HepG2 (cell line): ENCODE measurements at regions not wholly inside any gene's neighbourhood (a gene's known extent, or its start where the extent isn't known, plus 50 kb on each side); places are given as distances from the start of the nearest gene placed in this dataset.

Experiments used
- ATAC-seq: fragments of 200-7000 bp; cut with Tn5 transposase; 3 replicates; pipeline ENCODE4 v1.9.1; 2020; ENCODE audit warnings: mild to moderate bottlenecking, moderate library complexity
- BruUV-seq: library from RNA; stranded (reverse); fragments of 400-500 nt; replicated peaks from 2 replicates; lab custom pipeline; 2021; lab: Mats Ljungman, UMichigan
- CTCF ChIA-PET: fragments of 300-600 bp; formaldehyde crosslinking; extraction: SDS; loops from one replicate; lab custom pipeline; 2021; ENCODE audit warnings: low total read pairs, inconsistent platforms, low intra/inter-chr PET ratio; lab: Yijun Ruan, JAX
- POLR2A ChIA-PET: fragments of 350-600 bp; sonication (Branson Sonifier 250); formaldehyde crosslinking; loops from one replicate; lab custom pipeline; 2020; ENCODE audit warnings: antibody characterized with exemption, inconsistent platforms; lab: Yijun Ruan, JAX
- DNase-seq: peaks from one replicate; pipeline ENCODE4 v3.0.0-alpha.2; 2015; ENCODE audit warnings: low spot score
- FAIRE-seq: peaks from 3 replicates; lab custom pipeline; 2011; peaks lifted over from hg19 to GRCh38; lab: Jason Lieb, UNC
- H2AFZ ChIP-seq: one replicate; pipeline ENCODE4 v1.6.1; 2011; ENCODE audit warnings: low read length, inconsistent platforms
- H3K27ac ChIP-seq: fragments of 300-600 bp; 3 replicates; pipeline ENCODE4 v1.8.0; 2011; ENCODE audit warnings: mixed run types, mild to moderate bottlenecking, mixed read lengths, low read length, inconsistent platforms; ENCODE audit not compliant: insufficient read depth; ENCODE audit errors: extremely low read length
- H3K27me3 ChIP-seq, 2 experiments: fragments of 200-600 bp in 1 of 2; 2 replicates in 1 of 2; 3 replicates in 1 of 2; pipeline versions ENCODE4 v1.6.0 to v1.8.0; 2011; ENCODE audit warnings: low read length in 2 of 2, mild to moderate bottlenecking in 2 of 2, moderate library complexity in 2 of 2, inconsistent platforms in 1 of 2; ENCODE audit not compliant: insufficient read depth in 2 of 2, control insufficient read depth in 1 of 2
- H3K36me3 ChIP-seq, 2 experiments: fragments of 200-600 bp in 1 of 2; replicated peaks in 1 of 2; 2 replicates in 1 of 2; 3 replicates in 1 of 2; pipeline versions ENCODE4 v1.5.1 to v1.8.0; 2011; ENCODE audit warnings: low read length in 2 of 2, inconsistent platforms in 1 of 2; ENCODE audit not compliant: insufficient read depth in 2 of 2, control insufficient read depth in 1 of 2
- H3K4me1 ChIP-seq: 2 replicates; pipeline ENCODE4 v1.5.1; 2012; ENCODE audit warnings: low read length, inconsistent platforms; ENCODE audit not compliant: insufficient read depth
- H3K4me2 ChIP-seq: 2 replicates; pipeline ENCODE4 v1.6.0; 2011; ENCODE audit warnings: low read depth, low read length, inconsistent platforms
- H3K4me3 ChIP-seq, 3 experiments: fragments of 200-600 bp in 1 of 3; sonication (generic), shearing (Covaris generic) in 1 of 3; replicated peaks in 1 of 3; 2 replicates each; pipeline ENCODE4 v1.5.1; 2011 to 2016; ENCODE audit warnings: low read length in 3 of 3, inconsistent platforms in 2 of 3, low read depth in 2 of 3, mild to moderate bottlenecking in 2 of 3, control low read depth in 1 of 3, mixed read lengths in 1 of 3; ENCODE audit not compliant: insufficient read depth in 1 of 3
- H3K79me2 ChIP-seq: one replicate; pipeline ENCODE4 v1.6.1; 2011; ENCODE audit warnings: low read length, inconsistent platforms; ENCODE audit not compliant: insufficient read depth
- H3K9ac ChIP-seq: 2 replicates; pipeline ENCODE4 v1.6.0; 2011; ENCODE audit warnings: mild to moderate bottlenecking, low read depth, low read length, inconsistent platforms; ENCODE audit not compliant: insufficient read depth
- H3K9me3 ChIP-seq: 2 replicates; pipeline ENCODE4 v1.5.1; 2012; ENCODE audit warnings: mild to moderate bottlenecking, low read length
- H4K20me1 ChIP-seq: 2 replicates; pipeline ENCODE4 v1.6.0; 2011; ENCODE audit warnings: inconsistent platforms, mild to moderate bottlenecking, low read length, moderate library complexity; ENCODE audit not compliant: insufficient read depth
- ATF3 ChIP-seq: sonication (generic); formaldehyde crosslinking; IDR thresholded peaks from 2 replicates; pipeline ENCODE4 v1.4.0; 2020; ENCODE audit warnings: missing genetic modification reagents
- ATF7 ChIP-seq, 2 experiments: fragments of 450-650 bp in 1 of 2; sonication (generic) in 1 of 2; formaldehyde crosslinking in 1 of 2; IDR thresholded peaks; 2 replicates each; pipeline versions ENCODE4 v1.4.0 to v1.6.1; 2016 to 2020; ENCODE audit warnings: antibody characterized with exemption in 1 of 2, mild to moderate bottlenecking in 1 of 2, missing genetic modification reagents in 1 of 2
- CEBPB ChIP-seq: IDR thresholded peaks from 2 replicates; pipeline ENCODE4 v1.6.1; 2011; ENCODE audit warnings: low read depth, low read length, improper control_type of control experiment, borderline replicate concordance
- CHD4 ChIP-seq: fragments of 200-600 bp; sonication (generic); IDR thresholded peaks from 2 replicates; pipeline ENCODE4 v1.7.0; 2017; ENCODE audit warnings: mild to moderate bottlenecking, low read length, borderline replicate concordance
- CREBL2 ChIP-seq: sonication (generic); formaldehyde crosslinking; IDR thresholded peaks from 2 replicates; pipeline ENCODE4 v1.8.1; 2023; ENCODE audit warnings: missing genetic modification reagents, mild to moderate bottlenecking, borderline replicate concordance
- GLI4 ChIP-seq: sonication (generic); formaldehyde crosslinking; IDR thresholded peaks from 2 replicates; pipeline ENCODE4 v1.5.1; 2020; ENCODE audit warnings: missing genetic modification reagents, mild to moderate bottlenecking, moderate library complexity, borderline replicate concordance
- HDAC1 ChIP-seq: sonication (generic); formaldehyde crosslinking; IDR thresholded peaks from 2 replicates; pipeline ENCODE4 v1.5.1; 2020; ENCODE audit warnings: mild to moderate bottlenecking, missing genetic modification reagents
- HOXA3 ChIP-seq: sonication (generic); formaldehyde crosslinking; IDR thresholded peaks from 2 replicates; pipeline ENCODE4 v1.5.0; 2020; ENCODE audit warnings: missing genetic modification reagents
- KDM2A ChIP-seq: sonication (generic); formaldehyde crosslinking; IDR thresholded peaks from 2 replicates; pipeline ENCODE4 v1.4.0; 2020; ENCODE audit warnings: low read depth, missing genetic modification reagents, borderline replicate concordance
- MZF1 ChIP-seq: sonication (generic); formaldehyde crosslinking; IDR thresholded peaks from 2 replicates; pipeline ENCODE4 v1.8.1; 2023; ENCODE audit warnings: mild to moderate bottlenecking, missing genetic modification reagents, borderline replicate concordance
- RNF219 ChIP-seq: sonication (generic); formaldehyde crosslinking; IDR thresholded peaks from 2 replicates; pipeline ENCODE4 v1.5.0; 2020; ENCODE audit warnings: mild to moderate bottlenecking, missing genetic modification reagents
- SP4 ChIP-seq: sonication (generic); formaldehyde crosslinking; IDR thresholded peaks from 2 replicates; pipeline ENCODE4 v1.8.1; 2023; ENCODE audit warnings: mild to moderate bottlenecking, missing genetic modification reagents
- TARDBP ChIP-seq: sonication (generic); formaldehyde crosslinking; IDR thresholded peaks from 2 replicates; pipeline ENCODE4 v1.8.0; 2022; ENCODE audit warnings: mild to moderate bottlenecking, missing genetic modification reagents
- YY1 ChIP-seq: IDR thresholded peaks from 2 replicates; pipeline ENCODE4 v1.6.1; 2011; ENCODE audit warnings: low read length, low read depth, moderate library complexity, mild to moderate bottlenecking; ENCODE audit not compliant: insufficient read depth, insufficient replicate concordance
- ZNF441 ChIP-seq: sonication (generic); formaldehyde crosslinking; IDR thresholded peaks from 2 replicates; pipeline ENCODE4 v1.7.0; 2021; ENCODE audit warnings: missing genetic modification reagents, borderline replicate concordance
- ZNF484 ChIP-seq: sonication (generic); formaldehyde crosslinking; IDR thresholded peaks from 2 replicates; pipeline ENCODE4 v1.5.1; 2020; ENCODE audit warnings: mild to moderate bottlenecking, low read depth, missing genetic modification reagents, borderline replicate concordance
- ZNF598 ChIP-seq: sonication (generic); formaldehyde crosslinking; IDR thresholded peaks from 2 replicates; pipeline ENCODE4 v1.5.1; 2020; ENCODE audit warnings: mild to moderate bottlenecking, missing genetic modification reagents, borderline replicate concordance
- ZNF670 ChIP-seq: sonication (generic); formaldehyde crosslinking; IDR thresholded peaks from 2 replicates; pipeline ENCODE4 v1.8.0; 2022; ENCODE audit warnings: mild to moderate bottlenecking, missing genetic modification reagents, borderline replicate concordance
- ZNF75D ChIP-seq: sonication (generic); formaldehyde crosslinking; IDR thresholded peaks from 2 replicates; pipeline ENCODE4 v1.8.1; 2023; ENCODE audit warnings: missing genetic modification reagents, mild to moderate bottlenecking, borderline replicate concordance
- WGBS: methylation state at CpG from one replicate; pipeline ENCODE4 v1.1.6; 2017; ENCODE audit warnings: low lambda C conversion rate; 5-methylcytosine and 5-hydroxymethylcytosine counted together
- in situ Hi-C: cut with HindIII; loops from 2 replicates; pipeline ENCODE4 v1.10.0; 2017; ENCODE audit warnings: low pct_unique_long_range_greater_than_20kb; ENCODE audit not compliant: extremely low pct_ligation_motif_present
- intact Hi-C: fragments of 100-400 bp; cut with micrococcal nuclease; formaldehyde crosslinking; loops from one replicate; pipeline ENCODE4 v1.10.0; 2022; ENCODE audit not compliant: unreplicated experiment
- TF ChIP-seq, protein P1 (sequence below): sonication (generic); formaldehyde crosslinking; IDR thresholded peaks from 2 replicates; pipeline ENCODE4 v1.9.0; 2021; ENCODE audit warnings: missing genetic modification reagents, borderline replicate concordance

GRCh38 chr14:100405760-100406455 lies 82.8 kb downstream of the SLC25A47 start:
- peak; percentile 22 for ATAC-seq
- Histone ChIP-seq H2AFZ (no peak overlapping the region), H3K4me1 (peaks cover 38% of the 10 kb centered on the region), H3K4me2 (peak overlapping the region; percentile 28; the same call in 1 of the 2 replicates), H3K9ac (no peak overlapping the region), H3K27ac (no peak overlapping the region), H3K9me3 (no peaks in the 10 kb centered on the region), H4K20me1 (no peaks in the 10 kb centered on the region), H3K79me2 (no peaks in the 10 kb centered on the region), H3K4me3 (no peak overlapping the region), H3K27me3 (no peaks in the 10 kb centered on the region), H3K36me3 (no peaks in the 10 kb centered on the region; a peak in 1 of 5 replicates)
- ChIA-PET CTCF (no interaction called here), POLR2A (no interaction called here)
- 55% methylated on average over 11 of the region's 12 CpGs for WGBS
- no peak for FAIRE-seq
- BruUV-seq, result no TSS peak
- intact Hi-C loops, result no loop called here
- no peak for DNase-seq
- in situ Hi-C loops, result loop anchor here (10.0 kb wide), 1 partner anchor 489 kb away; no protein-coding TSS in a partner anchor
- TF ChIP-seq RNF219 (no peak), SP4 (CRISPR knock-in tag) (0 out of 2 replicates have a peak, but pooled peaks have one; percentile 23), ZNF670 (CRISPR knock-in tag) (0 out of 2 replicates have a peak, but pooled peaks have one; percentile 22), ZNF441 (CRISPR knock-in tag) (no peak), CHD4 (no peak), ZNF75D (CRISPR knock-in tag) (no peak), KDM2A (CRISPR knock-in tag) (0 out of 2 replicates have a peak, but pooled peaks have one; percentile 4), TARDBP (CRISPR knock-in tag) (no peak), ZNF598 (no peak), CREBL2 (CRISPR knock-in tag) (no peak), HDAC1 (CRISPR knock-in tag) (no peak), ATF7 (IDR thresholded peaks at IDR 0.05) (peak; percentile 72; the same call in 1 of the 2 replicates), ATF7 (CRISPR knock-in tag; IDR thresholded peaks at IDR 0.05) (no peak), CEBPB (peak; percentile 74), ATF3 (0 out of 2 replicates have a peak, but pooled peaks have one; percentile 3), MZF1 (no peak), GLI4 (CRISPR knock-in tag) (no peak), YY1 (no peak), ZNF484 (no peak), HOXA3 (no peak)
- TF ChIP-seq, protein P1, sequence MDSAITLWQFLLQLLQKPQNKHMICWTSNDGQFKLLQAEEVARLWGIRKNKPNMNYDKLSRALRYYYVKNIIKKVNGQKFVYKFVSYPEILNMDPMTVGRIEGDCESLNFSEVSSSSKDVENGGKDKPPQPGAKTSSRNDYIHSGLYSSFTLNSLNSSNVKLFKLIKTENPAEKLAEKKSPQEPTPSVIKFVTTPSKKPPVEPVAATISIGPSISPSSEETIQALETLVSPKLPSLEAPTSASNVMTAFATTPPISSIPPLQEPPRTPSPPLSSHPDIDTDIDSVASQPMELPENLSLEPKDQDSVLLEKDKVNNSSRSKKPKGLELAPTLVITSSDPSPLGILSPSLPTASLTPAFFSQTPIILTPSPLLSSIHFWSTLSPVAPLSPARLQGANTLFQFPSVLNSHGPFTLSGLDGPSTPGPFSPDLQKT (CRISPR knock-in tag), result no peak
